IMR-90 (cell line): ENCODE measurements at regions not wholly inside any gene's neighbourhood (a gene's known extent, or its start where the extent isn't known, plus 50 kb on each side); places are given as distances from the start of the nearest gene placed in this dataset.

Experiments used
- BHLHE40 ChIP-seq: fragments of 150-350 bp; IDR thresholded peaks from 2 replicates; pipeline ENCODE4 v1.6.1; 2016; ENCODE audit warnings: mild to moderate bottlenecking, low read depth, low read length
- CEBPB ChIP-seq: IDR thresholded peaks from 2 replicates; pipeline ENCODE4 v1.6.1; 2012; ENCODE audit warnings: low read depth, low read length, improper control_type of control experiment
- CHD1 ChIP-seq: IDR thresholded peaks from 2 replicates; pipeline ENCODE4 v1.6.1; 2012; ENCODE audit warnings: low read depth, low read length, improper control_type of control experiment
- FOS ChIP-seq: fragments of 150-350 bp; IDR thresholded peaks from 2 replicates; pipeline ENCODE4 v1.6.1; 2016; ENCODE audit warnings: low read depth, low read length
- MAFK ChIP-seq: IDR thresholded peaks from 2 replicates; pipeline ENCODE4 v1.6.1; 2012; ENCODE audit warnings: low read depth, low read length, improper control_type of control experiment
- MAZ ChIP-seq: IDR thresholded peaks from 2 replicates; pipeline ENCODE4 v1.6.1; 2012; ENCODE audit warnings: low read depth, mild to moderate bottlenecking, low read length, improper control_type of control experiment, moderate library complexity, borderline replicate concordance
- MXI1 ChIP-seq: IDR thresholded peaks from 2 replicates; pipeline ENCODE4 v1.6.1; 2012; ENCODE audit warnings: low read depth, mild to moderate bottlenecking, low read length, moderate library complexity, borderline replicate concordance
- POLR2A ChIP-seq: IDR thresholded peaks from 2 replicates; pipeline ENCODE4 v1.6.1; 2012; ENCODE audit warnings: mild to moderate bottlenecking, low read depth, low read length
- RAD21 ChIP-seq: IDR thresholded peaks from 2 replicates; pipeline ENCODE4 v1.6.1; 2012; ENCODE audit warnings: low read length, improper control_type of control experiment
- RCOR1 ChIP-seq: IDR thresholded peaks from 2 replicates; pipeline ENCODE4 v1.6.1; 2012; ENCODE audit warnings: mild to moderate bottlenecking, low read length, improper control_type of control experiment; ENCODE audit not compliant: insufficient replicate concordance
- RFX5 ChIP-seq: IDR thresholded peaks from 2 replicates; pipeline ENCODE4 v1.8.0; 2012; ENCODE audit warnings: low read depth, mild to moderate bottlenecking, low read length, moderate library complexity
- USF2 ChIP-seq: fragments of 150-350 bp; IDR thresholded peaks from 2 replicates; pipeline ENCODE4 v1.6.1; 2017; ENCODE audit warnings: mild to moderate bottlenecking, antibody characterized with exemption, low read length, low read depth
- TF ChIP-seq, protein P1 (sequence below): conservative IDR thresholded peaks from 2 replicates; pipeline ENCODE4 v1.5.1; 2012; ENCODE audit warnings: mild to moderate bottlenecking, low read depth, low read length, improper control_type of control experiment

GRCh38 chr16:86406056-86406455, 104.3 kb upstream of the FOXF1 start:
- TF ChIP-seq, protein P1, sequence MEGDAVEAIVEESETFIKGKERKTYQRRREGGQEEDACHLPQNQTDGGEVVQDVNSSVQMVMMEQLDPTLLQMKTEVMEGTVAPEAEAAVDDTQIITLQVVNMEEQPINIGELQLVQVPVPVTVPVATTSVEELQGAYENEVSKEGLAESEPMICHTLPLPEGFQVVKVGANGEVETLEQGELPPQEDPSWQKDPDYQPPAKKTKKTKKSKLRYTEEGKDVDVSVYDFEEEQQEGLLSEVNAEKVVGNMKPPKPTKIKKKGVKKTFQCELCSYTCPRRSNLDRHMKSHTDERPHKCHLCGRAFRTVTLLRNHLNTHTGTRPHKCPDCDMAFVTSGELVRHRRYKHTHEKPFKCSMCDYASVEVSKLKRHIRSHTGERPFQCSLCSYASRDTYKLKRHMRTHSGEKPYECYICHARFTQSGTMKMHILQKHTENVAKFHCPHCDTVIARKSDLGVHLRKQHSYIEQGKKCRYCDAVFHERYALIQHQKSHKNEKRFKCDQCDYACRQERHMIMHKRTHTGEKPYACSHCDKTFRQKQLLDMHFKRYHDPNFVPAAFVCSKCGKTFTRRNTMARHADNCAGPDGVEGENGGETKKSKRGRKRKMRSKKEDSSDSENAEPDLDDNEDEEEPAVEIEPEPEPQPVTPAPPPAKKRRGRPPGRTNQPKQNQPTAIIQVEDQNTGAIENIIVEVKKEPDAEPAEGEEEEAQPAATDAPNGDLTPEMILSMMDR: no peak
- TF ChIP-seq RCOR1 (no peak), POLR2A (no peak), FOS (no peak), BHLHE40 (no peak), MAFK (no peak), MXI1 (no peak), CHD1 (no peak), RAD21 (no peak), RFX5 (no peak), USF2 (no peak), MAZ (no peak), CEBPB (no peak)
